Fibroblast of skin of right quadriceps (primary cell): ENCODE measurements at regions not wholly inside any gene's neighbourhood (a gene's known extent, or its start where the extent isn't known, plus 50 kb on each side); places are given as distances from the start of the nearest gene placed in this dataset.

Experiments
- DNase-seq: peaks from one replicate; pipeline ENCODE4 v3.0.0-alpha.2; 2013

DNA sequence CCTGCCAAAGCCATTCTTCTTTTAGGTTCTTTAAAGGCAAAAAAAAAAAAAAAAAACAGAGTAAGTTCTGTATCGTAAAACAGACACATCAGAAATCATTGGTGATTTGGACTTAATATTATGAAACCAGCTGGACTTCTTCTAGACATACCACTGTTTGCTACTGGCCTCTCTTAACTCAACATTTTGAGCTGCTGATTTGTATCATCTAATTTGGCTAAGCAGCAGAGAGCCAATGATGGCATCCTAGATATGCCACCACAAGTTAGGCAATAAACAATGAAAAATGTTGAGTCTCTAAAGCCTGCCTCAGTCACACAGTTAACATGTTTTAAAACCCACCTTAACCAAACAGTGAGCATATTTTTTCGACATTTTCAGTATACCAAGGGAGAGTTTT lies 1034.3 kb upstream of the NXPH2 start:
- DNase-seq = no peak

DNA sequence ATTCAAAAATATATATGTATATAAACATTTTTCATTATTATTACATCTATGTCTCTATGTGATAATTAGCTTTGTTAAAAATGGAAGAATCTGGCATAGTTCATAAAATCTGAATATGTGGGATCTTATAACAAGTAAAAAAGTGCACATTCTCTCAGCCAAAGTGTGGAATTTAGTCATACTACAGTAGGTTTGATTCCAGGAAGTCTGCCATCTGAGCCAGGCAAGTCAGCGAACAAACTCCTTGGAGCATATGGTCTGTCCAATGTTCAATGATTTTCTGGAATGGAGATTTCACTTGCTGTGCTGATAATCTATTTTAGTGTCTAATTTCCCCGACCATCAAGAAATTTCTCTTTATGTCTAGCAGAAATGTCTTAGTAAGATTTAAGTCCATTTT lies 1033.2 kb upstream of the NXPH2 start:
- no peak for DNase-seq

DNA sequence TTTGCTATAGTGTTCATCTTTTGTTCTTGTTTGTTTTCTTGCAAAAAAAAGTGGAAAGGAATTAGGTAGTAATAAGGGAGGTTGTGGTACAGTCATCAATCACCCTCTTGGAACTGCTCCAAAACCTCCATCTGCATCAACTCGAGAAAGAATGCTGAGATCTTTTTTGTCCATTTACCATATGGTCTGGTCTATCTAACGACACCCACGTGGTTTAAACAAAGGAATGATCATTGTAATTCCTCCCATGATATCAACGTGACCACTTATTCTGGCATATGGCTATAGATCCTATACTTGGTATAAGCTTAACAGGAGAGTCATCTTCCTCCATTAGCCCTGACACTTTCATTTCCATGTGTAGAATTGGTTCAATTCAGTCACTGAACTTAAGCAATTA lies 1025.3 kb upstream of the NXPH2 start:
- DNase-seq = peak; percentile 7

DNA sequence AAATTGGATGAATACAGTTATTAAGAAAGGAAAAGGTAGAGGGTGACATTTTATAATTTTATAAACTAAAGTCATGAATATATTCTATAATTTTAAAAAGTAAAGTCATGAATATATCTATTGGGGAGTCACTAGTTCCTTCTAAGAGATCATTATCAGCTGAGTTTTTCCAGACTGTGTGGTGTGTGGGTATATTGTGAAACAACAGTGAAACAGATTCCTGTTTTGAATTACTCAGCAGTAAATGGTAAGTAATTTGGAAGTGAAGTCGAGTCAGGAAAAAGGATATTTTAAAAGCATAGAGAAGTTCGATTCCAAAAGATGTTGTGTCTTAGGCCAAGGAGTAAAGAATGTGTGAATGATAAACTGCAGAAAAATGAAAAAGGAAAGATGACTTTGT lies 1018.2 kb upstream of the NXPH2 start:
- DNase-seq = no peak

DNA sequence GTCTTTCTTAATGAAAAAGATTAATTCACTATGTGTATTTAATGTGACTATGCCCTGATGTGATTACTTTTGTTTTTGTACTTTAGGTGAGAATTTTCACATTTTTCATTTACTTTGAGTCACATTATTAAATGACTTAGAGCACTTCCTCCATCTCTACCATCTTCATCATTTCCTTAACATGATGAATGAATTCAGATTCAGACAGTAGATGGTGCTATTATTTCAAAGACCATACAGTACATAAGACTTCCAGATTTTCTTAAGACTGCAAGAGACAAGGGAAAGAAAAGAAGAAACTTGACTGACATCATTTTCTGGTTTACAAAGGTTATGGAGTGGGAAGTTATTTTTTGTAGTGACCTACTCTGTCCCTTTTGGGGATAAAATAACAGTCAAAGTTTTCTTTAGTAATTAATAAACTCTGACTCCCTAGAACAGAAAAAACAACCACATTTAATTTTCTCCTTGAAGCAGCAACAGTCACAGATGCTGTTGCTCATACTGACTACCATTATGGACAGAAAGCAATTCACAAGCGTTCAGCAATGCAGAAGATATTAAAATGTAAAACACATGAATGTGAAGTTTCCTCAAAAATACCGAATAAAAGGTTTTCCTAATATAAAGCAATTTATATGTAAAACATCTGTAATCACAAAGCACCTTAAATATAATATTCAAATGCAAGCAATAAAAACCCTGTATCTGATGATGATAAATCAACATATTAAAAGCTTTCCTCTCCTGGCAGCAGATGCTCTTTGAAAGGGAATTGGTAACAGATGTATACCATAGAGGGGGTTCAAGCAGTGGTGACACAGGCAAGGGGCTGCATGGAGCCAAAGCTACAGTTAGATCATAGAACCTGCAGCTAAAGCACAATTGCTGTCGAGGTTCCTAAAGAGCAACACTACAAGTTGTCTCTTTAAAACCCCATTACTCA lies 1010.9 kb upstream of the NXPH2 start:
- DNase-seq = peak; percentile 28

DNA sequence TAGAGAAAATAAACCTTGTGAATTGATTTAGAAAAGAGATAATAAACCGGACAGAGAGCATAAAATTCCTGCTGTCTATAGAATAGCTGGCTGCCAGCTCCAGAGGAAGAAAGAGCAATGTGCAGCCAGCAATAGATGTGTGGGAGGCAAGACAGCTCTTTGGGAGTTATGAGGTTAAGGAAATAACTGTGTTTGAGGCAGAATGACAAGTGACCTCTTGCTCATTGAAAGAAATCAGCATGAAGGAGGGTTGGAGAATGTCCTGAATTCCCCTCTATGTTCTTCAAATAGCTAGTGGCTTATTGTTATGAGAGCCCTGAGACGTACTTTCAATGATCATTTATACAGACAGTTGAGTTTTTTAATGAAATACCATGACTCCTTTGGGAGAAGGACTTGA lies 1009.9 kb upstream of the NXPH2 start:
- DNase-seq = no peak

DNA sequence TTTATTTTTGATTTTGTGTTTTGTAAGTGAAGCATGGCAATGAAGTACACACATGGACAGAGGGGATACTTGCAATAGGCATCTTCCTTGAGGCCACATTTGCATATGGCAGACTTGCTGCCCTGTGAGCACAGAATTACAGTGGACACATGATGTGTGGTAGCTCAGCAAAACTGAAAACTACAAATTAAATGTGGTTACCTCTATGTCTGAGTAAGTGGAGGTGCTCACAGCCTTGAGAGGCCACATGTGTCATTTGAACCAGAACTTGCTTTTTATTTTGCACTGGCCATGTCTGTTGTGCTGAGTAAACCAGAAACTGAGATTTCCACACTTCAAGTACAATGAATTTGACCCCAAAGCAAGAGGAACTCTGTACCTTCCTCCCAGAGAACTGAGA lies 998.5 kb upstream of the NXPH2 start:
- DNase-seq = no peak

DNA sequence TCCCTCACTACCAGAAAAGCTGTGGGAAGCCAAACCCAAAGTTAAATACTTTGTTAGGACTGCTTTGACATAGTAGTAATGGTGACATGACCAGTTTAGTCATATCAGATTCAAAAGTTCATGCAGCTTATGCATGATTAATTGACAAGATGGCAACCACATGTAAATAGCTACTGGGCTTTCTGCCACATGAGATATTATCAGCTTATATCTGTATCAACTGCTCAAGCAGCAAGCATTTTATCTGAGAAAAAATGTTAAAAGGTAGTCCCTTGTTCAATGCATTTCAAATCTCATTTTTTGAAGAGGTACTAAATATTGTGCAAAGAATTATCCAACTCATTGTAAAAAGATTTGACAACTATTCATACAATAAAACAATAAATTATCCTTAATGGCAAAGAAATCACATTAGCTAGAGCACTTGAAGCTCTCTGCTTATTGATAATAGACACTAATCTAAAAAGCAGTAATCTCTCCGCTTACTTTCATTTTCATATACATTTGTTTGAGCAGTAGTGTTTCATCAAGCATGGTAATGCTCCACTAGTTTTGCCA lies 993.6 kb upstream of the NXPH2 start:
- no peak for DNase-seq

DNA sequence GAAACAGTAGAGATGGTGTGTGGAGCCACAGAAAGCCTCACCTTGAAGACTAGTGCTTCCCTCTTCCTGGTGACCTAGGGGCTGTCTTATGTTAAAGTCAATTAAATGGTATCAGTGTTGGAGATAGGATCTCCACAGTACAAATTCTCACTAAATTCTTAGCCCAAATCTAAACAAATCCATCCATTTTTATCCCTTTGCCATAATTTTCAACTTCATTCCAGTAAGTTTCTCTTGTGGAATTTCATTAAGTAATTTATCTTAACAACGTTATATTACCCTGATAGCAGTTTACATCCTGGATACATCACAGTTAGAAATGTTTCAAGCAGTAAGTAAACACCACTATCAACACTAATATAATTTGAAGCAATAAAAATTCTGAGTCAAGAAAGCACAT lies 989.4 kb upstream of the NXPH2 start:
- no peak for DNase-seq

DNA sequence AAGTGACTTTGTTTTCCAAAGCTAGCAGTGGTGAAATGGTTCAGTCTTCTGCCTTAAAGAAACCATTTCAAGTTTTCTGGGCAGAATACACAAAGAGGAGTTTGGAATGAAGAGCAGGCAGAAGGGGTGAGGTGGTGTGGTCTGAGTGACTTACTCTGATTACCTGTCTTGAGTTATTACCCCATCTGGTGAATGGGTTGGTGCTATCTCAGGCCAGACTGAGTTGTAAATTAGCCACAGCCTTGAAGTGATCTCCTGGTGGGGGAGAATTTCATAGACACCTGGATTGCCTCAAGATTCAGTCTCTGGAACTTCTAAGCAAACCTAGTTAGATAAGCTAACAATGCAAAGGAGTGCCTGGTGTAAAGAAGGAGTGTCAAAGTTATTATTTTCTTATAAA lies 983.5 kb upstream of the NXPH2 start:
- DNase-seq = no peak

DNA sequence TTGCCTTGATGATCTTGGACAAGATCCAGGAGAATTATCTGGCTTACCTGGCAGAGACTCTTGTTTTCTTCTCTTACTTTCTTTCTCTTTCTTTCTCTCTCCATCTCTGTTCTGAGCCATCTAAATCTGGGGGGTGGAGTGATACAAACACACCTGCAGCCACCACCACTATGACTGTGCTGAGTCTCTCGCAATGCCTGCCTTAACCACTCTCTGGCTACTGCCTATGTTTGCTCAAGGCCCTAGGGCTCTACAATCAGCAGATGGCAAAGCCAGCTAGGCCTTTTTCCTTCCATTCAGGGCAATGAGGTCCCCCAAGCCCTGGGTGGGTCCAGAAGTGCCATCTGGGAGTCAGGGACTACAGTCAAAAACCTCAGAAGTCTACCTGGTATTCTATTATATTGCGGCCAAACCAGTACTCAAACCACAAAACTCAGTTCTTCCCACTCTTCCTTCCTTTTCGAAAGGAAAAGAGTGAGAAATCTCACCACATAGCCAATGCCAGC lies 978.9 kb upstream of the NXPH2 start:
- DNase-seq = no peak

DNA sequence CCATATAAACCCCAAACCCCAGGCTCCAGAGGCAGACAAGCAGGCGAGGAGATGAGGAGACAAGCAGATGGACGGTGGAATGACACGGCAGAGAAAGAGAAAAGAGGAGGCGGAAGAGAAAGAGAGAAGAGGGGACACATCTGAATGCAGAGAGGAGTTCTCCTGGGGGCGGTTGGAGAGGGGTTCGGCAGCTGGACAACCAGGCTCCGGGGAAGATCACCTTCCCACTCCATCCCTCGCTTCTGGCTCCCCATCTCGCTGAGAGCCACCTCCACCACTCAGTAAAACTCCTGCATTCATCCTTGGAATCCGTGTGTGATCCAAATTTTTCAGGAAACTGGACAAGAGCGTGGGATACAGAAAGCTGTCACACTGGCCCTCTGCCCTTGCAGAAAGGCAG lies 966.7 kb upstream of the NXPH2 start:
- DNase-seq = no peak

DNA sequence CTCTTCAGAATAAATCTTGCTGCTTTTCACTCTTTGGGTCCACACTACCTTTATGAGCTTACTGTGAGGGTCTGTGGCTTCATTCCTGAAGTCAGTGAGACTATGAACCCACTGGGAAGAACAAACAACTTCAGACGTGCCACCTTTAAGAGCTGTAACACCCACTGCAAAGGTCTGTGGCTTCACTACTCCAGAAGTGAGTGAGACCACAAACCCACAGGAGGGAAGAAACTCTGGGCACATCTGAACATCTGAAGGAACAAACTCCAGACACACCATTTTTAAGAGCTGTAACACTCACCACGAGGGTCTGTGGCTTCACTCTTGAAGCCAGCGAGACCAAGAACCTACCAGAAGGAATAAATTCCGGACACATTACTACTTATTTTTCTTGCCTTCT lies 964.1 kb upstream of the NXPH2 start:
- no peak for DNase-seq

DNA sequence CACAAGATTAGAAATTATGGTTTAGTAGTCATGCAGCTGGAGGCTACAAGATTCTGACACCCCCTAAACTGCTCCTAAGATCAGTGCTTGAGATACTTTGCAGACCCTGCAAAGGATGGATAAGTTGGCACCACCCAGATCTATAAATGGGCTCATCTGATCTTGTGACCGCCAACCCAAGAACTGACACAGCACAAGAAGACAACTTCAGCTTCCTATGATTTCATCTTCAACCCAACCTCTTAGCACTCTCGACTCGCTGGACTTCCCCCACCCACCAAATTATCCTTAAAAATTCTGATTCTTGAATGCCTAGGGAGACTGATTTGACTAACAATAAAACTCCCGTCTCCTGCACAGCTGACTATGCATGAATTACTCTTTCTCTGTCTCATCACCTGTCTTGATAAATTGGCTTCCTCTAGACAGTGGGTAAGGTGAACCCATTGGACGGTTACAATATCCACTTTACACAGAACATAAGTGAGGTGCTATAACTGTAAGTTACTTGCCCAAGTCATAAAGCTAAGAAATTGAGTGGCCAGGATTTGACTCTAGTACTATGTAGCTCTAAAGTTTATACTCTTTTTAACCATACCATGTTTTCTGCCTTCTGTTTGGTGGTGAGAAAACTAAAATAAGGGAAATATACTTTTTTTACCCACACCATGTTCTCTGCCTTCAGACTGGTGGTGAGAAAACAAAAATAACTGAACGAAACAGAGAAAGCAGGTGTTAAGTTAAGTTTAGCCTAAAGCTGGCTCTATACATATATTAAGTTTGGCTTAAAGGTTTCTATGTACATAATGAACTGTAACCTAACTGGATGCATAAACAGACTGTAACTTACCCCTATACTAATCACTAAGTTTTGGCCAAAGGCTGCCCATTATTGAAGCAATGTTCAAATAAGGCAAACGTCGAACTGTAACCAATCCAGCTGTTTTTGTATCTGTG lies 962.3 kb upstream of the NXPH2 start:
- no peak for DNase-seq

DNA sequence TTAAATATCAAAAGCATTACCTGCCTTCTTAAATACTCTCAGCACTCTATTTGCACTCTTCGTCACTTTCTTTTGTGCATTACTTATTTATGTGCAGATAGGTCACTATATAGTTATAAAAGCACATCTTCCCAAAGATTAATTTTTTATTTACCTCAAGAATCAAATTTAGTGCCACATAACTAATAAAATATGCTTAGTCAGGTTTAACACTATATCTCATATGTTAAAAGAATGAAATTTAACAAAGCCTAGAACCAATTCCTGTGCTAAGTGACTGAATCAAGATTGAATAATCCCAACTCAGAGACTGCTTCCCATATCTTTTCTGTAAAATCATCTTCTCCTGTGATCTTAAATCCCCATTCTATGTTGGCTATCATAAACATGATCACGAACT lies 957.5 kb upstream of the NXPH2 start:
- DNase-seq = no peak

DNA sequence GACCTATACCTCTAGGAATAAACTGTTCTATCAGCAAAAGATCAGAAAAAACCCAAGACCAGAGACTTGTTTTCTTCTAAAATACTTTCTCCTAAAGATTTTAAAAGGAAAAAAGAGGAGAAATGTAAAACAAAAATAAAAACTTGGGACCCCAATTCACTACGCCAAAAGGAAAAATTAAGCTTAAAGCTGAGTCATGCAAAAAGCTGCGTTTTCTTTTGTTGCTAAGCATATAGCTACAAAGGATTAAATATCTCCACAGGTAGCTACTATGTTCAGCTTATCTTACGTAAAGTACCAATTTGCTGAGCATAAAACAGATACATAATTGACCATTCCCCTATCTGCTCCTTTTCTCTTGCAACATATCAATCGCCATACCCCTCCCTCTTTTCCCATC lies 950.0 kb upstream of the NXPH2 start:
- no peak for DNase-seq

DNA sequence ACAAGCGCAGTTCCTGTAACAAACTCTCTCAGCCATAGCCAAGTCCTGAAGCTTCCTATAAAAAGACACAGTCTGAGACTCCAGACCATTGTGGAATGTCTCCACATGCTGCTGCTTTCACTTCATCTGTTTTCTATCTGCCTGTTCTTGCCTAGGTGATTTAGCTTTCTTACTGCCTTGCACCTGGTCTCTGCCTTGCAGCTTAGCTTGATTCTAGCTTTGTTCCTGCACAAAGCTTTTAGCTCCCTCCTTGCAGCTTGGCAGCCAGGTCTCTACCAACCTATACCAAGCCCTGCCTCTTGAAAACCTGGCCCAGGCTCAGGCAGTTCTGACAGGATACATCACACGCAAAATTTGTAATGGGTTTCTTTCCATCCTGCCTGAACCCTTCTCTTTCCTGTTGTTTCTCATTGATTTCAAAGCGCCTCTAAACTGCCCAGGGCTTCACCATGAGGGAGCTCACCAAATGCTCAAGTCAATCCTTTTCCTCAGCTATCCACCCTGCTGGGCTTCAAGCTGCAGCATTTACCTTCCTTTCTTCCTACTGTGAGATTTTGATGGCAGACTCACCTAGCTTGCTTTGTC lies 941.3 kb upstream of the NXPH2 start:
- DNase-seq = no peak

DNA sequence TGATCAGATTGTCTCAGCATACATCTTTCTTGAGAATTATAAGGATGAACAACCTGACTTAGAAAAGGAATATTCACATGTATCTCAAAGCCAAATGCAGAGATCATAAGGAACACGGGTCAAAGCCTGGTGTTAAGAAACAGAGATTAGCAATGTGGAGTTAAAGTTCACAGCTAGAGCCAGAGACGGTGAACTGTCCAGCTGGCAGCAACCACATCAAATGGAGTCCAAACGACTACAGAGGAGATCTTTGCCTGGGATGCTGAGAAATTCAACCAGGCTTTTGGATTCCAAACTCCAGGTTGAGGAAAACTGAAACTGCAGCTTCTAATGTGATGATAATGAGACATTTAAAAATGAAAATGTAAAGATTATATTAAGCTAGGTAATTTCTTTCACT lies 939.9 kb upstream of the NXPH2 start:
- no peak for DNase-seq

DNA sequence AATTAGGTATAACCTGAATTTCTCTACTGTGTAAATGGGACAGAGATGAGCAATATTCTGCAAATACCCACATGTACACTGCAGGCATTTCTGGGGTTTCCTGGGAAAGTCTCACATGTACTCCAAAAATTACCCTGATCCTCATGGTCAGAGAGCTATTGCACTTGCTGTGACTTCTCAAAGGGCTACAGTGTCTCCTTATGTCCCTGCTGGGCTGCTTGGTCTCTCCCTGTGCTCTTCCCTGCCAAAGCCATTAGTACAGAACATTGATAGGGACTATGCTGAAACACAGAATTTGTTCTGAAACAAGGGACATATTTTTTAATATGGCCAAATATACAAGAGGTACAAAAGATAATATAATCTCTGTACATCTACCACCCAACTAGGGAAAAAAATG lies 924.4 kb upstream of the NXPH2 start:
- DNase-seq = no peak

DNA sequence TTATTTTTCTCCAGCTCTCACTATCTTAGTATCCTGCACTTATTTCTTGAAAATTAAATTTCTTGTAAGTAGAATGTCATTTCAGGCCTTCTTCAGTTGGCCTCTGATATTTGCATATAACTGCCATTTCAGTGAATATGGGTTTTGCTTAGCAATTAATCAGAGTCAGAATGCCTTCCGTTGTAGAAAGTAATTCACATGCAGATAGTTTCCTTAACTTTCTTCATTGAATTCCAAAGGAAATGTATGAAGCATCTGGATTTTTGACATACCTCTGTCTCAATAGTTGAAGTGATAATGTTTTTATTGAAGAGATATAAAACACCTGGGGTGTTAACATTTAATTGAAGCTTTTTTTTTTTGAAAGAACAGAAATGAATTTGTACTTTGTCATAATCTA lies 914.1 kb upstream of the NXPH2 start:
- no peak for DNase-seq

DNA sequence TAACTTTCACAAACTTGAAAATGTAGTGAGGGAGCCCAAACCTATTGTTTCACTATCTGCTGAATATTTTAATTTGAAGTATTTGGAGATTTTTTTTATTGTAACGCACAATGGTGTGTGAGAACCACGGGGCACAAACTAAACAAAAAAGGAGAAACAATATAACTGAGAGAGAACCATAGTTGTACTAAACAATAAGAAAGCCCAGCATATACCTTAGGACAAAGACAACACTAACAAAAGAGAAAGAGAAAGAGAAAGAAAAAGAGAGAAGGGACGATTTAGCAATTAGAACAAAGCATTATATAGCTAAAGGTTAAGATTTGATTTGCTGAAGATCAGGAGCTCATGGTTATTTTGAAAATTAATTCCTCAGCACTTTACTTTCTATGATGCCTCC lies 906.0 kb upstream of the NXPH2 start:
- no peak for DNase-seq

DNA sequence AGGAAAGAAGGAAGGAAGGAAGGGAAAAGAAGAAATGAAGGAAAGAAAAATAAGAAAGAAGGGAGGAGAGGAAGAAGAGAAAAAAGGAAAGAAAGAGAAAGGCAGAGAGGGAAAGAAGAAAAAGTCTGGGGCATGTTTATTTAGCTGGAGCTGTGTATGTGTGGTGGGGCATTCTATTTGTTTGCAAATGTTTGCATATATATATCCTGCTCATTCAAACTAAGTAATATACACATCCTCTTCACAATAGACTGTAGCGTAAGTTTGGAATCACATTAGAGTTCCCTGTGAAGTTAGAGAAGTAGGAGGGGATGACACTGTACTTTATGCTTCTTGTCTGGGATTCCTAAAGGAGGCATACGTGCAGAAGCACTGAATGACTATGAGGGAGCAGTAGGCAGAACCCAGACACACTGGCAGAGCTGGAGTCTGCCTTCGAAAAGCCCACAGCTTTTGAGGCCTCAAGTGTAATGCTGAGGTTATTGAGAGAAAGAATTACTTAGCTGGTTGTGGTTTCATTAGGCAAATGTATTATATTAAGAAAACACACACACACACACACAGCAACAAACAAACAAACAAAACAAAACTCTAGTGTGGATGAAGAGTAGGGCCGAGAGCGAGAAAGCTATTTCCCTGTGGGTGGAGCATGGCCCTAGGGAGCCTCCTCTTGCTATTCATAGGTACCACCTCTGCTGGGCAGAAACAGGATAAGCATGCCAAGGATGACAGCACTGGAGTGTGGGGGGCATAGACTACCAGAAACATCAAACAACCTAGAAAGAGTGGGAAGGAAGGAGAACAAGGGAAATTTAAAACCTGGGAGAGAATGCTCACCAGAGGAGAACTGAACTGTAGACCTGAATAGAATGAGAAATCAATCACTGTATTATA lies 905.1 kb upstream of the NXPH2 start:
- no peak for DNase-seq
